ENCODE measurements at regions not wholly inside any gene's neighbourhood (a gene's known extent, or its start where the extent isn't known, plus 50 kb on each side); places are given as distances from the start of the nearest gene placed in this dataset.

DNA sequence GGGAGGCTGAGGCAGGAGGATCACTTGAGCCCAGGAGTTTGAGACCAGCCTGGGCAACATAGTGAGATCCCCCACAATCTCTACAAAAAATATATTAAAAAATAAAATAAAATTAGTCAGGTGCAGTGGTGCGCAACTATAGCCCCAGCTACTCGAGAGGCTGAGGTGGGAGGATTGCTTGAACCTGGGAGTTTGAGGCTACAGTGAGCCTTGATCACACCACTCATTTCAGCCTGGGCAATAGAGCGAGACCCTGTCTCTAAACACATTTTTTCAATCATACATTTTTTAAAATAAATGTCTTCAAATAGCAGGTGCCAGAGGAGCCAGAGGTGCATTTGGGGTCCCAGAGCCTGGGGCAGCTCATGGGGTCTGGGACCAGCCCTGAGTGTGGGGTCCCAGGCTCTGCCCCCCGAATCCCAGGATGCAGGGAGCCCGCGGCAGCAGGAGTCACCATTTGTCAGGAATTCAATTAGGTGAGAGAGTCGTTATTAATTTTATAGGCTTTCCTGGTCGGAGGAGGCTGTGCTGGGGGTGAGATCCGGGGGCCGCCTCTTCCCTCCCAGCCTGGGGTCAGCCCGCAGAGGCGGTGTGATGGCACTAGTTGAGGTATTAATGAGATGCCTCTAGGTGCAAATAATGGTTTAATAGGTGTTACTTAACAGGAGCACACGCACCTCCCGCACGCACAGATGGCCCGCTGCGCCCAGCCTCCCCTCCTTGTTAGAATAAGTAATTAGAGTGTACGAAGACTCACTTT is 78.3 kb downstream of the MICALL2 start:
- Mint-ChIP-seq H3K4me1 (ENCODE audit: low read depth) (no peaks in the 10 kb centered on the region), H3K4me3 (no peak overlapping the region), H3K27ac (no peak overlapping the region), H3K9me3 (no peaks in the 10 kb centered on the region), H3K36me3 (ENCODE audit: low read depth) (no peaks in the 10 kb centered on the region), H3K27me3 (ENCODE audit: insufficient read depth) (peaks cover 26% of the 10 kb centered on the region)
- TF ChIP-seq, protein P1, sequence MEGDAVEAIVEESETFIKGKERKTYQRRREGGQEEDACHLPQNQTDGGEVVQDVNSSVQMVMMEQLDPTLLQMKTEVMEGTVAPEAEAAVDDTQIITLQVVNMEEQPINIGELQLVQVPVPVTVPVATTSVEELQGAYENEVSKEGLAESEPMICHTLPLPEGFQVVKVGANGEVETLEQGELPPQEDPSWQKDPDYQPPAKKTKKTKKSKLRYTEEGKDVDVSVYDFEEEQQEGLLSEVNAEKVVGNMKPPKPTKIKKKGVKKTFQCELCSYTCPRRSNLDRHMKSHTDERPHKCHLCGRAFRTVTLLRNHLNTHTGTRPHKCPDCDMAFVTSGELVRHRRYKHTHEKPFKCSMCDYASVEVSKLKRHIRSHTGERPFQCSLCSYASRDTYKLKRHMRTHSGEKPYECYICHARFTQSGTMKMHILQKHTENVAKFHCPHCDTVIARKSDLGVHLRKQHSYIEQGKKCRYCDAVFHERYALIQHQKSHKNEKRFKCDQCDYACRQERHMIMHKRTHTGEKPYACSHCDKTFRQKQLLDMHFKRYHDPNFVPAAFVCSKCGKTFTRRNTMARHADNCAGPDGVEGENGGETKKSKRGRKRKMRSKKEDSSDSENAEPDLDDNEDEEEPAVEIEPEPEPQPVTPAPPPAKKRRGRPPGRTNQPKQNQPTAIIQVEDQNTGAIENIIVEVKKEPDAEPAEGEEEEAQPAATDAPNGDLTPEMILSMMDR (IDR thresholded peaks at IDR 0.05) = no peak
- no peak for DNase-seq

DNA sequence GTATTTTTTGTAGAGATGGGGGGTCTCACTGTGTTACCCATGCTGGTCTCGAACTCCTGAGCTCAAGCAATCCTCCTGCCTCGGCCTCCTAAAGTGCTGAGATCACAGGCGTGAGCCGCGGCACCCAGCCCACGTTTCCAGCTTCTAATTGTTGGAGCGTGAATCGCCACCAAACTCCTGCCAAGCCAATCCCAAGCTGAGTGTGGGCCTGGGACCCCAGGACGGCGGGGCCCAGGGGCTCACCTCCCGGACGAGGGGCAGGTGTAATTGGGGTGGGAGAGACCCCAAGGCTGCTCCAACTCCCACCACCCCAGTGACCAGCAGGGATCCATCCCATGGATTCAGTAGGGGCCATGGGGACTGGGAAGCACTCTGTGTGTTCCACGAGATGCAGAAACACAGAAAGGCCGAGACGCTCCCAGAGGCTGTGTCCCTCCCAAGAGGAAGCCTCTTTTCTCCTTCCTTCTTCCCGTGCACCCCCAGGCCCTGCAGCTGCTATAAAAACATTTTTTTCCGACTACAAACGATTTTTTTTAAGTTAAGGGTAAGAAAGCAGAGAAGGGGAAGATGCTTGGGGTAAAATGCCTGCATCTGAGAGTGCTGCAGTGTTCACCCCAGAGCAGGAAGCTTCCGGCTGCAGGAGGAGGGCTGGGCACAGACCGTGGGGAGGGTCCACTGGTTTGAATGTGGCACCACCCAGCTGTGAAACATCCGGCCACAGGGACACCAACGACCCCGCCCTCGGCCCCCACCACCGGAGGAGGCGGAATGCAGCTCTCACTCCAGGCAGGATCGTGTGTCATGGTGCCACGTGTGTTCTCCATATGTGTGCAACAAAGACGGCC is 76.5 kb downstream of the MICALL2 start:
- no peaks in the 10 kb centered on the region for H3K36me3 Mint-ChIP-seq (ENCODE audit: low read depth)
- TF ChIP-seq, protein P1 (IDR thresholded peaks at IDR 0.05) = no peak
- H3K4me1 Mint-ChIP-seq (ENCODE audit: low read depth) = no peaks in the 10 kb centered on the region
- no peaks in the 10 kb centered on the region for H3K9me3 Mint-ChIP-seq
- H3K27ac Mint-ChIP-seq = no peak overlapping the region
- DNase-seq = no peak
- H3K4me3 Mint-ChIP-seq = no peak overlapping the region
- peaks cover 21% of the 10 kb centered on the region for H3K27me3 Mint-ChIP-seq (ENCODE audit: insufficient read depth)

DNA sequence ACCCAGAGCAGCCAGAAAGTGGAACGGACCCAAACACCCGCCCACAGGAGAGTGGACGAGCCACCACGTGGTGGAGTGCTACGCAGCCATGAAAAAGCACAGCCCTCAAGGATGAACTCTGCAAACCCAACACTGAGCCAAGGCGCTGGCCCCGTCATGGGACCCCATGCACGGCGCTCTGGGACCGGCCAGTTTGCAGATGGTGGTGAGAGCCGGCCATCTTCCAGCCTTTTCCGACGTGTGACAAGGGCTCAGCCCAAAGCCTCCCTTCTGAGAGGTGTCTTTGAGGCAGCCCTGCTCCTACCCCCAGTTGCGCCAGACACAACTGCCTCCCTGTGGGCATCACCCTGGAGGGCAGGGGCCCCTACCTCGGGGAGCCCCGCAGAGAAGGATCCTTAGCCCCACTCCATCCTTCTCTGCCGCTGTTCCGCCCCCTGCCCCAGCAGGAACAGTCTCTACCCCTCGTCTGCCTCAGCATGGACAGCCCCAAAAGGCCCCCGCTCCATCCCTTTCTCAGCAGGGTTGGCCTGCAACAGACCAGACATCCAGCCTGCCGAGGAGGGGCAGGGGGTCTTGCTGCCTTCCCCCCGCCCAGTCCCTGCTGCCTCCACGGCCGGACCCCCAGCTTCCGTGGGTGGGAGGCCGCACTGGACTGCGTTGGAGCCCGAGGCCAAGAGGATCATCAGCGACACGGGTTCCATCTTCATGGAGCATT is 75.7 kb downstream of the MICALL2 start:
- DNase-seq = no peak
- Mint-ChIP-seq H3K36me3 (ENCODE audit: low read depth) (no peaks in the 10 kb centered on the region), H3K4me3 (no peak overlapping the region), H3K27ac (no peak overlapping the region), H3K4me1 (ENCODE audit: low read depth) (no peaks in the 10 kb centered on the region), H3K27me3 (ENCODE audit: insufficient read depth) (peaks cover 24% of the 10 kb centered on the region), H3K9me3 (no peaks in the 10 kb centered on the region)
- TF ChIP-seq, protein P1 (IDR thresholded peaks at IDR 0.05) = no peak

DNA sequence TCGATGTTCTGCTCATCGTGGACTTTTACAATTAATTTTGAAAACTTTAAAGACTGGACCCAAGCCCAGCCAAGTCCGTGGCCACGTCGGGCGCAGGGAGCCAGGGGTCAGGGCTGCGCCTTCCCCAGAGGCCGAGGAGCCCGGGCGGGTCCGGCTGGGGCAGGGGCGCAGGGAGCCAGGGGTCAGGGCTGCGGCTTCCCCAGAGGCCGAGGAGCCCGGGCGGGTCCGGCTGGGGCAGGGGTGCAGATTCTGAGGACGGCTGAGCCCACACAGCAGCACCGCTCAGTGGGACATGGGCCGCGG is 75.2 kb downstream of the MICALL2 start:
- peaks cover 26% of the 10 kb centered on the region for H3K27me3 Mint-ChIP-seq (ENCODE audit: insufficient read depth)
- H3K27ac Mint-ChIP-seq = no peak overlapping the region

More for the DNA sequence above, 75.2 kb downstream of the MICALL2 start:
- Mint-ChIP-seq H3K9me3 (no peaks in the 10 kb centered on the region), H3K36me3 (ENCODE audit: low read depth) (no peaks in the 10 kb centered on the region), H3K4me1 (ENCODE audit: low read depth) (no peaks in the 10 kb centered on the region), H3K4me3 (no peak overlapping the region)
- TF ChIP-seq, protein P1 (IDR thresholded peaks at IDR 0.05) = no peak
- no peak for DNase-seq
